ENCODE measurements at regions not wholly inside any gene's neighbourhood (a gene's known extent, or its start where the extent isn't known, plus 50 kb on each side); places are given as distances from the start of the nearest gene placed in this dataset.

- Mint-ChIP-seq H3K27me3 (no peaks in the 10 kb centered on the region), H3K4me1 (no peaks in the 10 kb centered on the region), H3K36me3 (no peaks in the 10 kb centered on the region), H3K27ac (no peak overlapping the region), H3K4me3 (no peak overlapping the region), H3K9me3 (no peaks in the 10 kb centered on the region)
- Histone ChIP-seq H3K27me3 (ENCODE audit: control insufficient read depth, insufficient read depth, low read length) (no peaks in the 10 kb centered on the region), H3K36me3 (ENCODE audit: control insufficient read depth, insufficient read depth, low read length) (no peaks in the 10 kb centered on the region), H3K4me1 (ENCODE audit: control insufficient read depth, insufficient read depth, low read length, poor library complexity, severe bottlenecking) (no peaks in the 10 kb centered on the region), H3K9me3 (ENCODE audit: control insufficient read depth in 2 of 2, low read length in 2 of 2) (no peaks in the 10 kb centered on the region), H3K4me3 (ENCODE audit: low read depth, low read length) (no peak overlapping the region), H3K27ac (ENCODE audit: insufficient read depth, low read length, poor library complexity, severe bottlenecking) (no peak overlapping the region)
- no peak for DNase-seq
- ATAC-seq (ENCODE audit: low read depth in 2 of 2) = no peak
Observed at GRCh38 chr10:71072131-71072822, 140.1 kb upstream of the UNC5B start.

- Mint-ChIP-seq H3K27me3 (no peaks in the 10 kb centered on the region), H3K4me3 (no peak overlapping the region), H3K27ac (no peak overlapping the region), H3K4me1 (no peaks in the 10 kb centered on the region), H3K36me3 (no peaks in the 10 kb centered on the region), H3K9me3 (no peaks in the 10 kb centered on the region)
- Histone ChIP-seq H3K36me3 (ENCODE audit: control insufficient read depth, insufficient read depth, low read length) (no peaks in the 10 kb centered on the region), H3K4me3 (ENCODE audit: low read depth, low read length) (no peak overlapping the region), H3K27ac (ENCODE audit: insufficient read depth, low read length, poor library complexity, severe bottlenecking) (no peak overlapping the region), H3K9me3 (ENCODE audit: control insufficient read depth in 2 of 2, low read length in 2 of 2) (no peaks in the 10 kb centered on the region), H3K27me3 (ENCODE audit: control insufficient read depth, insufficient read depth, low read length) (no peaks in the 10 kb centered on the region), H3K4me1 (ENCODE audit: control insufficient read depth, insufficient read depth, low read length, poor library complexity, severe bottlenecking) (no peaks in the 10 kb centered on the region)
- no peak for ATAC-seq (ENCODE audit: low read depth in 2 of 2)
- no peak for DNase-seq
Observed at GRCh38 chr10:71072823-71073210, 139.6 kb upstream of the UNC5B start.

GRCh38 chr10:71073451-71074175, 138.8 kb upstream of the UNC5B start:
- H3K27me3 ChIP-seq (ENCODE audit: control insufficient read depth, insufficient read depth, low read length) = no peaks in the 10 kb centered on the region
- Mint-ChIP-seq H3K9me3 (peaks cover 0 to 1% (median 0%) of the 10 kb centered on the region in 7 donors), H3K4me1 (no peaks in the 10 kb centered on the region), H3K27me3 (no peaks in the 10 kb centered on the region), H3K27ac (no peak overlapping the region), H3K4me3 (no peak overlapping the region), H3K36me3 (no peaks in the 10 kb centered on the region)
- no peaks in the 10 kb centered on the region for H3K9me3 ChIP-seq (ENCODE audit: control insufficient read depth in 2 of 2, low read length in 2 of 2)
- no peaks in the 10 kb centered on the region for H3K4me1 ChIP-seq (ENCODE audit: control insufficient read depth, insufficient read depth, low read length, poor library complexity, severe bottlenecking)
- no peak for ATAC-seq (ENCODE audit: low read depth in 2 of 2)
- H3K4me3 ChIP-seq (ENCODE audit: low read depth, low read length) = no peak overlapping the region
- no peak overlapping the region for H3K27ac ChIP-seq (ENCODE audit: insufficient read depth, low read length, poor library complexity, severe bottlenecking)
- no peak for DNase-seq
- H3K36me3 ChIP-seq (ENCODE audit: control insufficient read depth, insufficient read depth, low read length) = no peaks in the 10 kb centered on the region

- Histone ChIP-seq H3K4me1 (ENCODE audit: control insufficient read depth, insufficient read depth, low read length, poor library complexity, severe bottlenecking) (no peaks in the 10 kb centered on the region), H3K4me3 (ENCODE audit: low read depth, low read length) (no peak overlapping the region), H3K27me3 (ENCODE audit: control insufficient read depth, insufficient read depth, low read length) (no peaks in the 10 kb centered on the region), H3K27ac (ENCODE audit: insufficient read depth, low read length, poor library complexity, severe bottlenecking) (no peak overlapping the region), H3K36me3 (ENCODE audit: control insufficient read depth, insufficient read depth, low read length) (no peaks in the 10 kb centered on the region), H3K9me3 (ENCODE audit: control insufficient read depth in 2 of 2, low read length in 2 of 2) (no peaks in the 10 kb centered on the region)
- Mint-ChIP-seq H3K36me3 (no peaks in the 10 kb centered on the region), H3K4me1 (no peaks in the 10 kb centered on the region), H3K27me3 (no peaks in the 10 kb centered on the region), H3K27ac (no peak overlapping the region), H3K4me3 (no peak overlapping the region), H3K9me3 (peaks cover 0 to 2% (median 0%) of the 10 kb centered on the region in 7 donors)
- DNase-seq (no peak), ATAC-seq (ENCODE audit: low read depth in 2 of 2) (no peak)
Observed at GRCh38 chr10:71074176-71074755, 138.1 kb upstream of the UNC5B start.

- H3K9me3 ChIP-seq (ENCODE audit: control insufficient read depth in 2 of 2, low read length in 2 of 2) = no peaks in the 10 kb centered on the region
- H3K4me3 ChIP-seq (ENCODE audit: low read depth, low read length) = no peak overlapping the region
- no peak overlapping the region for H3K27ac Mint-ChIP-seq
- H3K36me3 ChIP-seq (ENCODE audit: control insufficient read depth, insufficient read depth, low read length) = no peaks in the 10 kb centered on the region
- ATAC-seq (ENCODE audit: low read depth in 2 of 2) (no peak), DNase-seq (no peak)
- no peaks in the 10 kb centered on the region for H3K4me1 Mint-ChIP-seq
- no peaks in the 10 kb centered on the region for H3K4me1 ChIP-seq (ENCODE audit: control insufficient read depth, insufficient read depth, low read length, poor library complexity, severe bottlenecking)
- no peaks in the 10 kb centered on the region for H3K36me3 Mint-ChIP-seq
- peaks cover 0 to 2% (median 0%) of the 10 kb centered on the region in 7 donors for H3K9me3 Mint-ChIP-seq
- no peaks in the 10 kb centered on the region for H3K27me3 ChIP-seq (ENCODE audit: control insufficient read depth, insufficient read depth, low read length)
- no peaks in the 10 kb centered on the region for H3K27me3 Mint-ChIP-seq
- no peak overlapping the region for H3K27ac ChIP-seq (ENCODE audit: insufficient read depth, low read length, poor library complexity, severe bottlenecking)
- H3K4me3 Mint-ChIP-seq = no peak overlapping the region
Observed at GRCh38 chr10:71075086-71075758, 137.1 kb upstream of the UNC5B start.

- peaks cover 0 to 2% (median 0%) of the 10 kb centered on the region in 7 donors for H3K9me3 Mint-ChIP-seq
- no peaks in the 10 kb centered on the region for H3K27me3 Mint-ChIP-seq
- DNase-seq (no peak), ATAC-seq (ENCODE audit: low read depth in 2 of 2) (no peak)
- Histone ChIP-seq H3K9me3 (ENCODE audit: control insufficient read depth in 2 of 2, low read length in 2 of 2) (no peaks in the 10 kb centered on the region), H3K27me3 (ENCODE audit: control insufficient read depth, insufficient read depth, low read length) (no peaks in the 10 kb centered on the region), H3K4me3 (ENCODE audit: low read depth, low read length) (no peak overlapping the region), H3K27ac (ENCODE audit: insufficient read depth, low read length, poor library complexity, severe bottlenecking) (no peak overlapping the region), H3K4me1 (ENCODE audit: control insufficient read depth, insufficient read depth, low read length, poor library complexity, severe bottlenecking) (no peaks in the 10 kb centered on the region), H3K36me3 (ENCODE audit: control insufficient read depth, insufficient read depth, low read length) (no peaks in the 10 kb centered on the region)
- H3K4me3 Mint-ChIP-seq = no peak overlapping the region
- H3K27ac Mint-ChIP-seq = no peak overlapping the region
- no peaks in the 10 kb centered on the region for H3K36me3 Mint-ChIP-seq
- H3K4me1 Mint-ChIP-seq = no peaks in the 10 kb centered on the region
Observed at GRCh38 chr10:71075759-71076472, 136.5 kb upstream of the UNC5B start.

- Mint-ChIP-seq H3K4me3 (no peak overlapping the region), H3K36me3 (no peaks in the 10 kb centered on the region), H3K27me3 (no peaks in the 10 kb centered on the region), H3K4me1 (no peaks in the 10 kb centered on the region), H3K9me3 (peaks cover 0 to 2% (median 0%) of the 10 kb centered on the region in 7 donors), H3K27ac (no peak overlapping the region)
- Histone ChIP-seq H3K36me3 (ENCODE audit: control insufficient read depth, insufficient read depth, low read length) (no peaks in the 10 kb centered on the region), H3K9me3 (ENCODE audit: control insufficient read depth in 2 of 2, low read length in 2 of 2) (no peaks in the 10 kb centered on the region), H3K4me1 (ENCODE audit: control insufficient read depth, insufficient read depth, low read length, poor library complexity, severe bottlenecking) (no peaks in the 10 kb centered on the region), H3K27me3 (ENCODE audit: control insufficient read depth, insufficient read depth, low read length) (no peaks in the 10 kb centered on the region), H3K27ac (ENCODE audit: insufficient read depth, low read length, poor library complexity, severe bottlenecking) (no peak overlapping the region), H3K4me3 (ENCODE audit: low read depth, low read length) (no peak overlapping the region)
- DNase-seq (no peak), ATAC-seq (ENCODE audit: low read depth in 2 of 2) (no peak)
Observed at GRCh38 chr10:71076473-71077142, 135.8 kb upstream of the UNC5B start.
